ENCODE measurements at regions not wholly inside any gene's neighbourhood (a gene's known extent, or its start where the extent isn't known, plus 50 kb on each side); places are given as distances from the start of the nearest gene placed in this dataset.

- TF ChIP-seq SIN3A (IDR thresholded peaks at IDR 0.05; ENCODE audit: borderline replicate concordance, insufficient read depth, low read length) (no peak), POLR2AphosphoS5 (IDR thresholded peaks at IDR 0.05; ENCODE audit: low read depth, low read length) (no peak), REST (IDR thresholded peaks at IDR 0.05; ENCODE audit: insufficient read depth in 1 of 2, low read depth in 2 of 2, low read length in 2 of 2) (no peak), TAF1 (IDR thresholded peaks at IDR 0.05; ENCODE audit: borderline replicate concordance, insufficient read depth, low read length) (no peak)
Measured at GRCh38 chr5:68710514-68710913, 383.3 kb upstream of the SLC30A5 start.

All from PFSK-1 (cell line).